HG02884 (cell line): ENCODE measurements at regions not wholly inside any gene's neighbourhood (a gene's known extent, or its start where the extent isn't known, plus 50 kb on each side); places are given as distances from the start of the nearest gene placed in this dataset.
"Not testable (repeated sequence)": the region's sequence is repeated elsewhere in the genome, so short reads cannot be mapped to it uniquely, and the experiment has no call there.

Experiments
- ATAC-seq: cut with Tn5 transposase; IDR thresholded peaks from one replicate; pipeline ENCODE4 v1.9.1; 2021; ENCODE audit warnings: mild to moderate bottlenecking, moderate library complexity; ENCODE audit not compliant: unreplicated experiment

- ATAC-seq = no peak
These were observed 239.1 kb upstream of the NUDT12 start for GRCh38 chr5:103801681-103802080.

GRCh38 chr5:103800741-103801495, 238.3 kb upstream of the NUDT12 start:
- ATAC-seq = no peak

- no peak for ATAC-seq
These were observed 231.1 kb upstream of the NUDT12 start for GRCh38 chr5:103793595-103794182.

- no peak for ATAC-seq
These were observed 223.0 kb upstream of the NUDT12 start for GRCh38 chr5:103785569-103785968.

GRCh38 chr5:103783669-103784068, 221.1 kb upstream of the NUDT12 start:
- ATAC-seq = no peak

GRCh38 chr5:103780794-103781193, 218.2 kb upstream of the NUDT12 start:
- no peak for ATAC-seq

- no peak for ATAC-seq
These were observed 212.1 kb upstream of the NUDT12 start for GRCh38 chr5:103774721-103775120.

- ATAC-seq = no peak
These were observed 209.7 kb upstream of the NUDT12 start for GRCh38 chr5:103772248-103772647.

GRCh38 chr5:103764403-103764802, 201.8 kb upstream of the NUDT12 start:
- ATAC-seq = no peak

- no peak for ATAC-seq
These were observed 196.4 kb upstream of the NUDT12 start for GRCh38 chr5:103758996-103759395.

- no peak for ATAC-seq
These were observed 193.4 kb upstream of the NUDT12 start for GRCh38 chr5:103755974-103756373.

- no peak for ATAC-seq
These were observed 182.9 kb upstream of the NUDT12 start for GRCh38 chr5:103745353-103746065.

GRCh38 chr5:103744159-103744558, 181.6 kb upstream of the NUDT12 start:
- no peak for ATAC-seq

GRCh38 chr5:103743421-103743820, 180.8 kb upstream of the NUDT12 start:
- ATAC-seq = no peak

GRCh38 chr5:103741984-103742383, 179.4 kb upstream of the NUDT12 start:
- no peak for ATAC-seq

- ATAC-seq = not testable (repeated sequence)
These were observed 173.8 kb upstream of the NUDT12 start for GRCh38 chr5:103736343-103736742.

GRCh38 chr5:103724271-103724670, 161.7 kb upstream of the NUDT12 start:
- no peak for ATAC-seq

GRCh38 chr5:103721183-103721582, 158.6 kb upstream of the NUDT12 start:
- ATAC-seq = no peak

- no peak for ATAC-seq
These were observed 155.5 kb upstream of the NUDT12 start for GRCh38 chr5:103718108-103718507.

- ATAC-seq = no peak
These were observed 146.0 kb upstream of the NUDT12 start for GRCh38 chr5:103708601-103709000.

GRCh38 chr5:103706939-103707682, 144.5 kb upstream of the NUDT12 start:
- ATAC-seq = no peak
